ENCODE measurements at regions not wholly inside any gene's neighbourhood (a gene's known extent, or its start where the extent isn't known, plus 50 kb on each side); places are given as distances from the start of the nearest gene placed in this dataset.

DNA sequence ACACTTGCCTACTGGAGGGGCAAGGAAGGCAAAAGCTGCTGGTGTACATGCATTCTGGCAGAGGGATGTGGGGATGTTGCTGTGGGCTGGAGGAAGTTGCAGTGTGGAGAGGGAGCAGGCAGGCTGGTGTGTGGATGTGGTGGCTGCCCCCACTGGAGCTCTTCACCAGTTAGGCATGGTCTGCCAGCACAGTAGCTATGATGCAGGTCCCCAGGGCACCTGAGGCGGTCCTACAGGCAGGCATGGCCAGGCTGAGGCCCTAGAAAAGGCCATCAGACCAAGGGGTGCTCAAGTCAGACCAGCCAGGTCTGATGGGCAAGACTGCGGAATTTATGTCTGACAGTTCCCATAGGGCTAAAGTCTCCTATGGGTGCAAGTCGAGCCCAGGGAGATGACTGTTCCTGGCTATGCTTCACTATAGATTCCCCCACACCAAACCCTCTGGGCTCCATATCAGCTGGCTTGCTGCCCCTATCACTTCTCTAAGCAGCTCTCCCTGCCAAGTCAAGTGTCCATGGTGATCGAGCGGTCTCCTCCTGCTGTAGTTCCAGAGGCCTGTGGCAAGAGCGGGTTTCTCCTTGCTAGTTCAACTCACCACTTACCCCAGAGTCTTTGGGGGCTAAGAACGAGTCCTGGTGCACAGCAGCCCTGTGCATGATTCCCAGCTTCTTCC is 473.1 kb downstream of the TDRD3 start:
- Mint-ChIP-seq H3K27ac (ENCODE audit: unreplicated experiment) (no peak overlapping the region), H3K9me3 (ENCODE audit: unreplicated experiment) (peaks cover 17% of the 10 kb centered on the region), H3K4me1 (ENCODE audit: unreplicated experiment) (no peaks in the 10 kb centered on the region), H3K4me3 (ENCODE audit: unreplicated experiment) (no peak overlapping the region), H3K27me3 (ENCODE audit: unreplicated experiment) (peaks cover 4% of the 10 kb centered on the region), H3K36me3 (ENCODE audit: unreplicated experiment) (no peaks in the 10 kb centered on the region)
- TF ChIP-seq, protein P1, sequence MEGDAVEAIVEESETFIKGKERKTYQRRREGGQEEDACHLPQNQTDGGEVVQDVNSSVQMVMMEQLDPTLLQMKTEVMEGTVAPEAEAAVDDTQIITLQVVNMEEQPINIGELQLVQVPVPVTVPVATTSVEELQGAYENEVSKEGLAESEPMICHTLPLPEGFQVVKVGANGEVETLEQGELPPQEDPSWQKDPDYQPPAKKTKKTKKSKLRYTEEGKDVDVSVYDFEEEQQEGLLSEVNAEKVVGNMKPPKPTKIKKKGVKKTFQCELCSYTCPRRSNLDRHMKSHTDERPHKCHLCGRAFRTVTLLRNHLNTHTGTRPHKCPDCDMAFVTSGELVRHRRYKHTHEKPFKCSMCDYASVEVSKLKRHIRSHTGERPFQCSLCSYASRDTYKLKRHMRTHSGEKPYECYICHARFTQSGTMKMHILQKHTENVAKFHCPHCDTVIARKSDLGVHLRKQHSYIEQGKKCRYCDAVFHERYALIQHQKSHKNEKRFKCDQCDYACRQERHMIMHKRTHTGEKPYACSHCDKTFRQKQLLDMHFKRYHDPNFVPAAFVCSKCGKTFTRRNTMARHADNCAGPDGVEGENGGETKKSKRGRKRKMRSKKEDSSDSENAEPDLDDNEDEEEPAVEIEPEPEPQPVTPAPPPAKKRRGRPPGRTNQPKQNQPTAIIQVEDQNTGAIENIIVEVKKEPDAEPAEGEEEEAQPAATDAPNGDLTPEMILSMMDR (IDR thresholded peaks at IDR 0.05) = no peak
- DNase-seq (ENCODE audit: extremely low spot score, unreplicated experiment) = no peak

DNA sequence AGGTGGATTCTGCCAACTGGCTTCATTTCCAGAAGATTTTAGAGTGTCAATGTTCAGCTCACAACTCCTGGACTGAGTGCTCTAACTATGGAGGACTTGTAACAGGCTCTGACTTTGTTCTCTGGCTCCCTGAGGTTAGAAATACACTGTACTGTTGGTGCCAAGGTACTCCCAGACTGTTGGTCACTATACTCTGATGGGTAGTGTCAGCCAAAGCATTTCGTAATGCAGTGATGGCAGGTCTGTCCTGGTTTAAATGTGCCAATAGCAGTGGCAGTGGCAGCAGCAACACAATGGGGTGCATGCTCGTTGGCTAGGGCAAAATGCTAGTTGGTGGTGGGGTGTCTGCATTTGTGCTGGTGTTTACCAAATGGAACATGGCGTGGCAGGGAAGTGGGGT is 472.2 kb downstream of the TDRD3 start:
- DNase-seq (ENCODE audit: extremely low spot score, unreplicated experiment) = no peak
- Mint-ChIP-seq H3K36me3 (ENCODE audit: unreplicated experiment) (no peaks in the 10 kb centered on the region), H3K4me1 (ENCODE audit: unreplicated experiment) (no peaks in the 10 kb centered on the region), H3K27me3 (ENCODE audit: unreplicated experiment) (peaks cover 4% of the 10 kb centered on the region), H3K9me3 (ENCODE audit: unreplicated experiment) (peaks cover 22% of the 10 kb centered on the region), H3K27ac (ENCODE audit: unreplicated experiment) (no peak overlapping the region), H3K4me3 (ENCODE audit: unreplicated experiment) (no peak overlapping the region)
- TF ChIP-seq, protein P1 (IDR thresholded peaks at IDR 0.05) = no peak

DNA sequence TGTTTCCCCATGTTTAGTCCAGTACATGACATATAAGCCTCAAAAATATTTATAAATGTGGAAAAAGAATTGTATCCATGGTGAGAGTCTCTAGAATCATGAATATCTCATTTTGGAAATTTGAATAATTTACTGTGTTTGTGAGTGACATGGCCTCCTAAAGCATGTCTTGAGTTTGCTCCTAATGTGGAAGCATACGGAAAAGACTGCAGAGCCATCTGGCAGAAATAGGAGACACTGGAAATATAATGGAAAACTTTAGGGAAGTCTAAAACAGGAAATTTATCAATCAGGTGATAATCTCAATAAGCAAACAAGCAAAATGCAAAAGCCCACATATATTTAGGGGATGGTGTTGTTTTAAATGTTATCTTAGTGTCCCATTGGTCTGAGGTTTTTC is 465.0 kb downstream of the TDRD3 start:
- Mint-ChIP-seq H3K9me3 (ENCODE audit: unreplicated experiment) (peaks cover 19% of the 10 kb centered on the region), H3K4me1 (ENCODE audit: unreplicated experiment) (no peaks in the 10 kb centered on the region), H3K36me3 (ENCODE audit: unreplicated experiment) (no peaks in the 10 kb centered on the region), H3K4me3 (ENCODE audit: unreplicated experiment) (no peak overlapping the region), H3K27ac (ENCODE audit: unreplicated experiment) (no peak overlapping the region), H3K27me3 (ENCODE audit: unreplicated experiment) (no peaks in the 10 kb centered on the region)
- DNase-seq (ENCODE audit: extremely low spot score, unreplicated experiment) = no peak
- TF ChIP-seq, protein P1 (IDR thresholded peaks at IDR 0.05) = no peak

DNA sequence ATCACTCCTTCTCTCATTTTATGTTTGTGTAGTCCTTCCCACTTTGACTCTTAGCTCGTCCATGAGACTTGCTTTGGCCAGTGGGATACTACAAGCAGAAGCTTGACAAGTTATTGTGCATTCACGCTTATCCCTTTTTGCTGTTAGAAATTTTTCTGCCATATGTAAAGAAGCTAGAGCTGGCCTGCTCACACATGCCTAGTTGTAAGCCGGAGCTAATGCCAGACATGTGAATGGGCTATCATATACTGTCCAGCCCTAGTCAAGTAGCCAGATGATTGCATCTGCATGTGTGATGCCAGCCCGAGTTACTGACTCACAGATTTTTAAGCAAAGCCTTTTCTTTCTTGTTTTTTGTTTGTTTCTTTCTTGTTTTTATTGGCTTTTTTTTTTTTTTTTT is 460.7 kb downstream of the TDRD3 start:
- H3K4me3 Mint-ChIP-seq (ENCODE audit: unreplicated experiment) = no peak overlapping the region
- H3K4me1 Mint-ChIP-seq (ENCODE audit: unreplicated experiment) = no peaks in the 10 kb centered on the region
- no peak overlapping the region for H3K27ac Mint-ChIP-seq (ENCODE audit: unreplicated experiment)
- DNase-seq (ENCODE audit: extremely low spot score, unreplicated experiment) = no peak
- no peaks in the 10 kb centered on the region for H3K27me3 Mint-ChIP-seq (ENCODE audit: unreplicated experiment)
- H3K9me3 Mint-ChIP-seq (ENCODE audit: unreplicated experiment) = peaks cover 8% of the 10 kb centered on the region
- H3K36me3 Mint-ChIP-seq (ENCODE audit: unreplicated experiment) = no peaks in the 10 kb centered on the region
- TF ChIP-seq, protein P1 (IDR thresholded peaks at IDR 0.05) = no peak

DNA sequence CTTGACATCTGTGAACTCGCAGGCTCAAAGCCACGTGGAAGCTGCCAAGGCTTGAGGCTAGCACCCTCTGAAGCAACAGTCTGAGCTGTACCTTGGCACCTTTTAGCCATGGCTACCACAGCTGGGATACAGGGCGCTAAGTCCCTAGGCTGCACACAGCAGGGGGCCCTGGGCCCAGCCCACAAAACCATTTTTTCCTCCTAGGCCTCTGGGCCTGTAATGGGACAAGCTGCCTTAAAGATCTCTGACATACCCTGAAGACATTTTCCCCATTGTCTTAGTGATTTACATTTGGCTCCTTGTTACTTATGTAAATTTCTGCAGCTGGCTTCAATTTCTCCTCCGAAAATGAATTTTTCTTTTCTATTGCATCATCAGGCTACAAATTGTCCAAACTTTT is 455.9 kb downstream of the TDRD3 start:
- DNase-seq (ENCODE audit: extremely low spot score, unreplicated experiment) = no peak
- Mint-ChIP-seq H3K27me3 (ENCODE audit: unreplicated experiment) (no peaks in the 10 kb centered on the region), H3K27ac (ENCODE audit: unreplicated experiment) (no peak overlapping the region), H3K36me3 (ENCODE audit: unreplicated experiment) (no peaks in the 10 kb centered on the region), H3K9me3 (ENCODE audit: unreplicated experiment) (peaks cover 8% of the 10 kb centered on the region), H3K4me1 (ENCODE audit: unreplicated experiment) (no peaks in the 10 kb centered on the region), H3K4me3 (ENCODE audit: unreplicated experiment) (no peak overlapping the region)
- TF ChIP-seq, protein P1 (IDR thresholded peaks at IDR 0.05) = no peak

Measured in osteocyte (in vitro differentiated cells).